ENCODE measurements at regions not wholly inside any gene's neighbourhood (a gene's known extent, or its start where the extent isn't known, plus 50 kb on each side); places are given as distances from the start of the nearest gene placed in this dataset.

- TF ChIP-seq CTCF (IDR thresholded peaks at IDR 0.05) (no peak), POLR2A (IDR thresholded peaks at IDR 0.05) (no peak), POLR2AphosphoS5 (IDR thresholded peaks at IDR 0.05) (no peak)
These were observed 511.2 kb downstream of the BUD13 start for GRCh38 chr11:116261606-116262005.

Measured in gastroesophageal sphincter (tissue), 3 donors.